GM23338 (cell line): ENCODE measurements at regions not wholly inside any gene's neighbourhood (a gene's known extent, or its start where the extent isn't known, plus 50 kb on each side); places are given as distances from the start of the nearest gene placed in this dataset.
"Not testable (repeated sequence)": the region's sequence is repeated elsewhere in the genome, so short reads cannot be mapped to it uniquely, and the experiment has no call there.

ENCODE experiments used
- CREB1 ChIP-seq: fragments of 250-450 bp; sonication (Bioruptor Pico); IDR thresholded peaks from 2 replicates; pipeline ENCODE4 v1.5.0; 2020; ENCODE audit warnings: low read depth, mild to moderate bottlenecking, moderate library complexity
- CTCF ChIP-seq, 2 experiments: fragments of 200-600 bp in 1 of 2; sonication (generic) in 1 of 2; conservative IDR thresholded peaks; 2 replicates each; pipeline versions ENCODE4 v1.5.1 to v1.6.1; 2016 to 2017; ENCODE audit warnings: antibody characterized with exemption in 2 of 2, low read depth in 2 of 2, mild to moderate bottlenecking in 2 of 2, moderate library complexity in 1 of 2
- EZH2 ChIP-seq: fragments of 200-600 bp; sonication (generic); IDR thresholded peaks from one replicate; pipeline ENCODE4 v1.8.0; 2017; ENCODE audit warnings: antibody characterized with exemption, mild to moderate bottlenecking, low read depth; ENCODE audit not compliant: unreplicated experiment
- EZH2phosphoT487 ChIP-seq: fragments of 200-600 bp; sonication (generic); IDR thresholded peaks from one replicate; pipeline ENCODE4 v1.8.1; 2018; ENCODE audit warnings: antibody characterized with exemption; ENCODE audit not compliant: unreplicated experiment
- NANOG ChIP-seq: IDR thresholded peaks from 2 replicates; pipeline ENCODE4 v1.6.1; 2016; ENCODE audit warnings: antibody characterized with exemption, borderline replicate concordance
- POLR2AphosphoS5 ChIP-seq: IDR thresholded peaks from 2 replicates; pipeline ENCODE4 v1.6.1; 2016; ENCODE audit warnings: antibody characterized with exemption, low read depth
- STAT1 ChIP-seq: IDR thresholded peaks from one replicate; pipeline ENCODE4 v1.6.1; 2016; ENCODE audit warnings: antibody characterized with exemption; ENCODE audit not compliant: unreplicated experiment
- ZNF331 ChIP-seq: fragments of 250-450 bp; sonication (Bioruptor Pico); IDR thresholded peaks from 2 replicates; pipeline ENCODE4 v1.5.0; 2020; ENCODE audit warnings: low read depth, mild to moderate bottlenecking, moderate library complexity
- TF ChIP-seq, protein P1 (sequence below): IDR thresholded peaks from one replicate; pipeline ENCODE4 v1.6.1; 2018; ENCODE audit warnings: antibody characterized with exemption; ENCODE audit not compliant: unreplicated experiment

DNA sequence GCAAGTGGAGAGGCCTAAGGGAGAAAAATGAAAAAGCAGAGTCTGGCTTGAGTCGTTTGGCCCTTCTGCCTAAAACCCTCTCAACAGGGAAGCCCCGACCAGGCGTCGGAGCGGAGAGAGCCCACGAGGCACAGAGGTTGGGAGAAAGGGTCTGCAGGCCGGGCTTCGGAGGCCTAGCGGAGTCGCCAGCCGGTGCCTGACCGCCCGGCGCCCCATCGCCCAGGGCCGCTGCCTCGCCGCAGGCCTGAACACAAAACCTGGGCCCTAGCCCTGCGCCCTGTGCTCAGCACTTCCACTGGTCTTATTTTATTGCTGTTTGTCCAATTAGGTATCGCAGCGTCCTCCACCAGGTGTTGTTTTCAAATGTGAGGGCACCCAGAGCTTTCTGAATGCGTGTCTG, 970.0 kb upstream of the DEFB115 start:
- TF ChIP-seq CTCF (conservative IDR thresholded peaks at IDR 0.05; ENCODE audit: low read depth in 2 of 2); EZH2; POLR2AphosphoS5; EZH2phosphoT487; CREB1 (CRISPR knock-in tag); ZNF331 (CRISPR knock-in tag); NANOG; STAT1: not testable (repeated sequence)
- TF ChIP-seq, protein P1, sequence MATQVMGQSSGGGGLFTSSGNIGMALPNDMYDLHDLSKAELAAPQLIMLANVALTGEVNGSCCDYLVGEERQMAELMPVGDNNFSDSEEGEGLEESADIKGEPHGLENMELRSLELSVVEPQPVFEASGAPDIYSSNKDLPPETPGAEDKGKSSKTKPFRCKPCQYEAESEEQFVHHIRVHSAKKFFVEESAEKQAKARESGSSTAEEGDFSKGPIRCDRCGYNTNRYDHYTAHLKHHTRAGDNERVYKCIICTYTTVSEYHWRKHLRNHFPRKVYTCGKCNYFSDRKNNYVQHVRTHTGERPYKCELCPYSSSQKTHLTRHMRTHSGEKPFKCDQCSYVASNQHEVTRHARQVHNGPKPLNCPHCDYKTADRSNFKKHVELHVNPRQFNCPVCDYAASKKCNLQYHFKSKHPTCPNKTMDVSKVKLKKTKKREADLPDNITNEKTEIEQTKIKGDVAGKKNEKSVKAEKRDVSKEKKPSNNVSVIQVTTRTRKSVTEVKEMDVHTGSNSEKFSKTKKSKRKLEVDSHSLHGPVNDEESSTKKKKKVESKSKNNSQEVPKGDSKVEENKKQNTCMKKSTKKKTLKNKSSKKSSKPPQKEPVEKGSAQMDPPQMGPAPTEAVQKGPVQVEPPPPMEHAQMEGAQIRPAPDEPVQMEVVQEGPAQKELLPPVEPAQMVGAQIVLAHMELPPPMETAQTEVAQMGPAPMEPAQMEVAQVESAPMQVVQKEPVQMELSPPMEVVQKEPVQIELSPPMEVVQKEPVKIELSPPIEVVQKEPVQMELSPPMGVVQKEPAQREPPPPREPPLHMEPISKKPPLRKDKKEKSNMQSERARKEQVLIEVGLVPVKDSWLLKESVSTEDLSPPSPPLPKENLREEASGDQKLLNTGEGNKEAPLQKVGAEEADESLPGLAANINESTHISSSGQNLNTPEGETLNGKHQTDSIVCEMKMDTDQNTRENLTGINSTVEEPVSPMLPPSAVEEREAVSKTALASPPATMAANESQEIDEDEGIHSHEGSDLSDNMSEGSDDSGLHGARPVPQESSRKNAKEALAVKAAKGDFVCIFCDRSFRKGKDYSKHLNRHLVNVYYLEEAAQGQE = not testable (repeated sequence)
